SK-N-SH (cell line): ENCODE measurements at regions not wholly inside any gene's neighbourhood (a gene's known extent, or its start where the extent isn't known, plus 50 kb on each side); places are given as distances from the start of the nearest gene placed in this dataset.

Experiments
- CTCF ChIA-PET: fragments of 300-600, 350-600 bp; formaldehyde crosslinking; extraction: SDS; loops from one replicate; lab custom pipeline; 2021; lab: Yijun Ruan, JAX
- POLR2A ChIA-PET: fragments of 350-600 bp; sonication (Branson Sonifier 250); formaldehyde crosslinking; extraction: SDS; loops from one replicate; lab custom pipeline; 2020; ENCODE audit warnings: antibody characterized with exemption, inconsistent platforms; lab: Yijun Ruan, JAX
- DNase-seq: peaks from one replicate; pipeline ENCODE4 v3.0.0; 2012
- H2AFZ ChIP-seq: fragments of 200-600 bp; sonication (generic); 2 replicates; pipeline ENCODE4 v1.8.1; 2016; ENCODE audit warnings: antibody characterized with exemption, mild to moderate bottlenecking, low read depth
- H3F3A ChIP-seq: fragments of 200-600 bp; sonication (generic); replicated peaks from 2 replicates; pipeline ENCODE3; 2016; ENCODE audit warnings: antibody characterized with exemption, mild to moderate bottlenecking; ENCODE audit not compliant: insufficient read depth
- H3K27ac ChIP-seq, 2 experiments: fragments of 200-500 bp in 1 of 2; fragments of 200-600 bp in 1 of 2; sonication (Bioruptor generic) in 1 of 2; sonication (generic), shearing (Covaris generic) in 1 of 2; 2 replicates each; pipeline versions ENCODE4 v1.5.1 to v1.6.1; 2014 to 2016; ENCODE audit warnings: low read depth in 2 of 2, inconsistent platforms in 1 of 2, low read length in 1 of 2, mild to moderate bottlenecking in 1 of 2, mixed read lengths in 1 of 2
- H3K27me3 ChIP-seq: fragments of 200-600 bp; sonication (generic), shearing (Covaris generic); 2 replicates; pipeline ENCODE4 v1.6.1; 2016; ENCODE audit warnings: mixed run types; ENCODE audit not compliant: insufficient read depth
- H3K36me3 ChIP-seq, 2 experiments: fragments of 200-500 bp in 1 of 2; fragments of 200-600 bp in 1 of 2; sonication (Bioruptor generic) in 1 of 2; sonication (generic) in 1 of 2; replicated peaks in 1 of 2; 2 replicates each; pipeline versions ENCODE3 to v1.5.1; 2014 to 2016; ENCODE audit warnings: low read length in 1 of 2, mild to moderate bottlenecking in 1 of 2; ENCODE audit not compliant: insufficient read depth in 2 of 2, control insufficient read depth in 1 of 2
- H3K4me1 ChIP-seq, 2 experiments: fragments of 200-500 bp in 1 of 2; fragments of 200-600 bp in 1 of 2; sonication (Bioruptor generic) in 1 of 2; sonication (generic), shearing (Covaris generic) in 1 of 2; 2 replicates each; pipeline versions ENCODE4 v1.5.1 to v1.6.1; 2014 to 2016; ENCODE audit warnings: low read depth in 1 of 2, low read length in 1 of 2, mixed run types in 1 of 2; ENCODE audit not compliant: insufficient read depth in 2 of 2, control insufficient read depth in 1 of 2
- H3K4me2 ChIP-seq: fragments of 200-600 bp; sonication (generic), shearing (Covaris generic); 2 replicates; pipeline ENCODE4 v1.6.1; 2017; ENCODE audit warnings: mixed run types
- H3K4me3 ChIP-seq, 2 experiments: fragments of 200-500 bp in 1 of 2; fragments of 200-600 bp in 1 of 2; sonication (Bioruptor generic) in 1 of 2; sonication (generic), shearing (Covaris generic) in 1 of 2; 2 replicates each; pipeline versions ENCODE4 v1.5.1 to v1.8.1; 2014 to 2016; ENCODE audit warnings: low read depth in 2 of 2, inconsistent platforms in 1 of 2, low read length in 1 of 2, mild to moderate bottlenecking in 1 of 2, mixed read lengths in 1 of 2, moderate library complexity in 1 of 2
- H3K79me2 ChIP-seq: fragments of 200-600 bp; sonication (generic); 2 replicates; pipeline ENCODE4 v1.8.1; 2017; ENCODE audit warnings: mild to moderate bottlenecking; ENCODE audit not compliant: insufficient read depth
- H3K9ac ChIP-seq: fragments of 200-600 bp; sonication (generic); 2 replicates; pipeline ENCODE4 v1.6.1; 2017; ENCODE audit warnings: mixed run types
- H3K9me2 ChIP-seq: fragments of 200-600 bp; sonication (generic); 2 replicates; pipeline ENCODE4 v1.6.1; 2017; ENCODE audit warnings: mixed run types
- H3K9me3 ChIP-seq: fragments of 200-600 bp; sonication (generic); 2 replicates; pipeline ENCODE4 v1.6.1; 2017; ENCODE audit warnings: mixed run types, mild to moderate bottlenecking, moderate library complexity
- H4K20me1 ChIP-seq: fragments of 200-600 bp; sonication (generic); 2 replicates; pipeline ENCODE4 v1.6.1; 2017; ENCODE audit warnings: mild to moderate bottlenecking, mixed run types; ENCODE audit not compliant: insufficient read depth
- CHD2 ChIP-seq: fragments of 150-350 bp; IDR thresholded peaks from 2 replicates; pipeline ENCODE4 v1.6.1; 2018; ENCODE audit warnings: low read length; ENCODE audit not compliant: partially characterized antibody
- ELF1 ChIP-seq: IDR thresholded peaks from 2 replicates; pipeline ENCODE4 v1.4.0; 2012
- EZH2phosphoT487 ChIP-seq: fragments of 200-600 bp; sonication (generic); IDR thresholded peaks from 2 replicates; pipeline ENCODE4 v1.6.1; 2017; ENCODE audit warnings: low read depth, mixed run types, mild to moderate bottlenecking, antibody characterized with exemption, moderate library complexity, borderline replicate concordance
- FOSL2 ChIP-seq: IDR thresholded peaks from 2 replicates; pipeline ENCODE4 v1.4.0; 2012; ENCODE audit warnings: low read depth, mild to moderate bottlenecking, moderate library complexity, borderline replicate concordance
- FOXJ3 ChIP-seq: sonication (generic); formaldehyde crosslinking; IDR thresholded peaks from 2 replicates; pipeline ENCODE4 v1.5.1; 2020; ENCODE audit warnings: mild to moderate bottlenecking, missing genetic modification reagents
- GABPA ChIP-seq: IDR thresholded peaks from 2 replicates; pipeline ENCODE4 v1.4.0; 2012; ENCODE audit warnings: low read depth, mild to moderate bottlenecking
- GATA2 ChIP-seq: sonication (generic); formaldehyde crosslinking; IDR thresholded peaks from 2 replicates; pipeline ENCODE4 v1.5.0; 2020; ENCODE audit warnings: mild to moderate bottlenecking, missing genetic modification reagents
- IRF3 ChIP-seq: fragments of 150-350 bp; IDR thresholded peaks from 2 replicates; pipeline ENCODE4 v1.6.1; 2016; ENCODE audit warnings: mild to moderate bottlenecking, low read depth, low read length
- JUND ChIP-seq: IDR thresholded peaks from 2 replicates; pipeline ENCODE4 v1.4.0; 2012
- MEF2A ChIP-seq: IDR thresholded peaks from 2 replicates; pipeline ENCODE4 v1.4.0; 2012; ENCODE audit warnings: low read depth, borderline replicate concordance
- RAD21 ChIP-seq: IDR thresholded peaks from 2 replicates; pipeline ENCODE4 v1.6.1; 2012; ENCODE audit warnings: mild to moderate bottlenecking, low read length
- RXRA ChIP-seq: IDR thresholded peaks from 2 replicates; pipeline ENCODE4 v1.4.0; 2012; ENCODE audit warnings: low read depth, mild to moderate bottlenecking, borderline replicate concordance
- TAF1 ChIP-seq: IDR thresholded peaks from 2 replicates; pipeline ENCODE4 v1.6.1; 2012; ENCODE audit warnings: low read depth, mild to moderate bottlenecking, low read length, moderate library complexity, borderline replicate concordance
- USF1 ChIP-seq: IDR thresholded peaks from 2 replicates; pipeline ENCODE4 v1.4.0; 2012; ENCODE audit warnings: low read depth, borderline replicate concordance
- WGBS: methylation state at CpG from one replicate; pipeline ENCODE4 v1.1.6; 2017; ENCODE audit warnings: low lambda C conversion rate; 5-methylcytosine and 5-hydroxymethylcytosine counted together

GRCh38 chr22:48053973-48054372 lies 1291.5 kb downstream of the TBC1D22A start (continued):
- TF ChIP-seq GATA2 (CRISPR knock-in tag) (no peak), EZH2phosphoT487 (no peak), JUND (no peak), FOSL2 (no peak), RAD21 (no peak)

- Histone ChIP-seq H4K20me1 (no peaks in the 10 kb centered on the region), H3K9ac (no peak overlapping the region), H3K4me1 (no peaks in the 10 kb centered on the region), H3K4me3 (no peak overlapping the region), H3K79me2 (no peaks in the 10 kb centered on the region), H3K9me2 (no peaks in the 10 kb centered on the region), H2AFZ (no peak overlapping the region), H3K4me2 (no peak overlapping the region), H3K27ac (no peak overlapping the region), H3F3A (no peaks in the 10 kb centered on the region)
- WGBS: 32% methylated on average over 7 of the region's 7 CpGs
- POLR2A ChIA-PET: no interaction called here
- no peak for DNase-seq
- no peak for TF ChIP-seq GABPA
- TF ChIP-seq, all 33 proteins: peak for 0
- H3K27me3 ChIP-seq: no peaks in the 10 kb centered on the region; the same call in 1 of the 2 replicates
- H3K9me3 ChIP-seq: no peaks in the 10 kb centered on the region
- no peaks in the 10 kb centered on the region for H3K36me3 ChIP-seq
- CTCF ChIA-PET: no interaction called here
Measured at GRCh38 chr22:48053486-48053885, 1291.0 kb downstream of the TBC1D22A start.

- H3K36me3 ChIP-seq: no peaks in the 10 kb centered on the region
- WGBS: 33% methylated on average over 5 of the region's 7 CpGs
- no peaks in the 10 kb centered on the region for H3K4me1 ChIP-seq
- no peak overlapping the region for H3K9ac ChIP-seq
- no peaks in the 10 kb centered on the region for H3K9me2 ChIP-seq
- no peak overlapping the region for H3K27ac ChIP-seq
- ChIA-PET CTCF (no interaction called here), POLR2A (no interaction called here)
- H3K79me2 ChIP-seq: no peaks in the 10 kb centered on the region
- H4K20me1 ChIP-seq: no peaks in the 10 kb centered on the region
- no peak overlapping the region for H3K4me2 ChIP-seq
- H3K9me3 ChIP-seq: no peaks in the 10 kb centered on the region
- TF ChIP-seq ELF1 (no peak), CHD2 (no peak), RXRA (no peak), USF1 (no peak), FOXJ3 (no peak), TAF1 (no peak), MEF2A (no peak), IRF3 (no peak)
- no peaks in the 10 kb centered on the region for H3F3A ChIP-seq
- H2AFZ ChIP-seq: no peak overlapping the region
- no peak for DNase-seq
- no peaks in the 10 kb centered on the region; the same call in 1 of the 2 replicates for H3K27me3 ChIP-seq
- no peak overlapping the region for H3K4me3 ChIP-seq
Measured at GRCh38 chr22:48052621-48052890, 1290.1 kb downstream of the TBC1D22A start.
